SH-SY5Y (cell line): ENCODE measurements at regions not wholly inside any gene's neighbourhood (a gene's known extent, or its start where the extent isn't known, plus 50 kb on each side); places are given as distances from the start of the nearest gene placed in this dataset.

Experiments
- GATA2 ChIP-seq: IDR thresholded peaks from 2 replicates; pipeline ENCODE4 v1.6.1; 2011; ENCODE audit warnings: mild to moderate bottlenecking, low read depth, low read length
- GATA3 ChIP-seq: IDR thresholded peaks from 2 replicates; pipeline ENCODE4 v1.6.1; 2011; ENCODE audit warnings: low read depth, mild to moderate bottlenecking, low read length, moderate library complexity

GRCh38 chr9:23606107-23606506 is 219.9 kb downstream of the ELAVL2 start:
- TF ChIP-seq GATA3 = no peak
- TF ChIP-seq GATA2 = no peak

DNA sequence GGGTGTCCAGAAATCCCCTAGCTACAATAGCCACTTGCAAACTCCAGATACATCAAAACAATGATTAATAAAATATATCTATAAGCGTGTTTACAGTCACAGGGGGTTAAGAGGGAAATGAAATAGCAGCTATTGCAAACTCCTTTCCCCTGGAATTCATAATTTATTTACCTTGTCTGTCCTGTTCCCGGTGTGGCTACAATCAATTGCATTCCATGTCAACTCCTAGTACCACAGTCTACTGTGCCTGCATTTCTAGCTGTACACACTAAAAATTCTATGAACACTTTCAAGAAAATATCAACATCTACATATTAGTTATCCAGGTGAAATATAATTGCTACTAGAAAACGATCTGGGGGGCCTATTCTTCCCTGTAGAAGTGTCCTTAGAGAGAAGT is 217.6 kb downstream of the ELAVL2 start:
- TF ChIP-seq GATA2 (no peak), GATA3 (no peak)

DNA sequence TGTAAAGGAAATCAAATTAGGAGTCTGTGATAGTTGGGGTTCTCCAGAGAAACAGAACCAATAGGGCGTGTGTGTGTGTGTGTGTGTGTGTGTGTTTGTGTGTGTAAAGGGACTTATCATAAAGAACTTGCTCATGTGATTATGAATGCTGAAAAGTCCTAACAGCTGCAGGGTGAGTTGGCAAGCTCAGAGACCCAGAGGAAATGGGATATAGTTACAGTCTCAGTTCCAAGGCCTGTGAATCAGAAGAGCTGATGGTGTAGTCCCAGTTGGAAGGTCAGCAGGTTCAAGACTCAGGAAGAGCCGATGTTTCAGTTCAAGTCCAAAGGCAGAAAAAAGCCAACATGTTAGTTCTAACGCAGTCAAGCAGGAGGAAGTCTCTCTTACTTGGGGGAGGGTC is 214.2 kb downstream of the ELAVL2 start:
- TF ChIP-seq GATA3 (no peak), GATA2 (no peak)

- TF ChIP-seq GATA2 (no peak), GATA3 (no peak)
These were observed 210.5 kb downstream of the ELAVL2 start for GRCh38 chr9:23615569-23615968.

DNA sequence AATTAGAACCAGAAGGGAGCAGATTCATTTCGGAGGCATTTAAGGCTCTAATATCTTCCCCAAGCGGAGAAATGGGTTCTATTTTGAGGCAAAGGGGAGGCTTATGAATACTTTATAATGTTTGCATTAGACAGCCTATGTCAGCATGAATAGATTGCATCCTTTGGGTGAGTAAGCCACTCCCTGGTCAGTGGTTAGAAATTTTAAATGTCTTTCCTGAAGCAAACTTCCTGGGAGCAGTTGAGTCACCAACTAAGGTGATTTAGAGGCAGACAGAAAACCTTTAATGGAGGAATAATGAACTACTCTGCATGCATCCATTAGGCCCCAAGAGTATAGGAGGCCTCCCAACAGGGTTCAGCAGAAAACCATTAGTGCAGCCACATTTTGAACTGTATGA is 204.9 kb downstream of the ELAVL2 start:
- TF ChIP-seq GATA2 = no peak
- no peak for TF ChIP-seq GATA3

DNA sequence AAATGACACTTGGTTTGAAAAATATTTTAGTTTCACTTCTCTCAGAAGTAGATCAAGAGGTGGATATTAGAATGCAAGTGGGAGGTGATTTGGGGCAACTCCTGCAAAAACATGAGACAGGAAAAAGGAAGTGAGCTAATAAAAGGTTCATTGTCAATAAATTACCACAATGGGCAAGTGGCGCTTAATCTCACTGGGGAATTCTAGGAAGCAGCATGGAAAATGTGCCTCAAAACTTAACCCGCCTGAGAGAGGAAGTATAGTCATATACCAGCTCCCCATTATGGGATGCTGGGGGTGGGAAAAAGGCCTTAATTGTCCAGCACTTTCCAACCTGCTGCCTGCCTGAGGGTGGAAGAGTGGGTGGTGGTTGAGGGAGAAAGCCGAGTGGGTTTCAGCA is 204.1 kb downstream of the ELAVL2 start:
- TF ChIP-seq GATA2 (no peak), GATA3 (no peak)

GRCh38 chr9:23622396-23622795 is 203.6 kb downstream of the ELAVL2 start:
- TF ChIP-seq GATA2 (no peak), GATA3 (no peak)

DNA sequence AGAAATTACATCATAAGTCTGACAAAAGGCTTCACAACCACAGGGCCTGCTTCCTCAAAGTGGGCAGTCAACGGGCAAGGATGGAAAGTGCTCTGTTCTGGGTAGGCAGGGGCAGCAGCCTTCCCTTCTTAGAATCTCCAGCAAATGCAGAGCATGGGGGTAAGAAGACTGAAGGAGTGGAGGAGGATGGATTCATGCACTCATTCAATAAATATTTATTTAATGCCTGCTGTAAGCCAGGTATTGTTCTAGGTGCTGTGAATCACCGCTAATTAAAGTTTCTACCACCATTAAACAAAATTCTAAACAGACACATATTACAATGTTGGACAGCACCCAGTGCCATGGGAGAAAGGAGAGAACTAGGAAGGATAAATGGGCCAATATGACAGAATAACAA is 195.6 kb downstream of the ELAVL2 start:
- no peak for TF ChIP-seq GATA3
- no peak for TF ChIP-seq GATA2

GRCh38 chr9:23635276-23635675 is 190.8 kb downstream of the ELAVL2 start:
- TF ChIP-seq GATA3 (no peak), GATA2 (no peak)

GRCh38 chr9:23636199-23636598 is 189.8 kb downstream of the ELAVL2 start:
- no peak for TF ChIP-seq GATA2
- no peak for TF ChIP-seq GATA3

GRCh38 chr9:23638011-23638410 is 188.0 kb downstream of the ELAVL2 start:
- TF ChIP-seq GATA3 = no peak
- TF ChIP-seq GATA2 = no peak

GRCh38 chr9:23638837-23639426 is 187.1 kb downstream of the ELAVL2 start:
- TF ChIP-seq GATA3 = no peak
- TF ChIP-seq GATA2 = no peak
